Left renal pelvis (tissue), 4 donors: ENCODE measurements at regions not wholly inside any gene's neighbourhood (a gene's known extent, or its start where the extent isn't known, plus 50 kb on each side); places are given as distances from the start of the nearest gene placed in this dataset.

ENCODE experiments used
- DNase-seq, 4 donors: peaks; one replicate each; pipeline ENCODE4 v3.0.0-alpha.2; 2013; ENCODE audit warnings: low read depth in 4 of 4, low spot score in 3 of 4

GRCh38 chr14:31964490-31964889 is 112.6 kb upstream of the ARHGAP5 start:
- DNase-seq = no peak

DNA sequence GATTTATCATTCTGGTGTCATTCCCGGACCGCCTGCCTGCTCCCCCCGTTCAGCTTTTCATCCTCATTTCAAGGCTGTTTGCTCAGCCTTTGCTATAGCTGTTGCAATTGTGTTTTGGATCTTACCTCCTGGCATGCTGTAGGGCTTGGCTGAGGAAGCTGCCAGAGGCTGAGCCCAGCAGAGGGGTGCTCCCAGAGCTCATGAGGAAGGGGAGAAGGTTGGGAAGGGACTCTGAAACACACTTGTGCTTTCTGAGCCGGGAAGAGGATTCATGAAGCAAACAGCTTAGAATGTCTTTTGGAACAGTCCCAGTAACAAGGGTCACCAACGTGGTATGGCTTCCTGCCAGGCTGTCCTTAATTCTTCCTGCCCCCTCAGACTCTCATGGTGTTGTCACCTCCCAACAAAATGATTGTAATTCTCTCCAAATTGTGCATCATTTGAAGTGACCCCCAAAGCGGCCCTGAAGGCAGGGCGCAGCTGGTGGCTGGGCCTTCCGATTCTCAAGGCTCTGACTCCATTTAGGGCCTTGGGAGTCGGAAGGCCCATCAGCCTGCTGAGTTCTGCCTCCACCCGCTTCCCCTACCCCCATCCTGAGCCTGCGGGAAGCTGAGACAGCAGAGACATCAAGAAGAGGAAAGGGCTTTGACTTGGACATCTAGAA is 111.9 kb upstream of the ARHGAP5 start:
- no peak for DNase-seq

DNA sequence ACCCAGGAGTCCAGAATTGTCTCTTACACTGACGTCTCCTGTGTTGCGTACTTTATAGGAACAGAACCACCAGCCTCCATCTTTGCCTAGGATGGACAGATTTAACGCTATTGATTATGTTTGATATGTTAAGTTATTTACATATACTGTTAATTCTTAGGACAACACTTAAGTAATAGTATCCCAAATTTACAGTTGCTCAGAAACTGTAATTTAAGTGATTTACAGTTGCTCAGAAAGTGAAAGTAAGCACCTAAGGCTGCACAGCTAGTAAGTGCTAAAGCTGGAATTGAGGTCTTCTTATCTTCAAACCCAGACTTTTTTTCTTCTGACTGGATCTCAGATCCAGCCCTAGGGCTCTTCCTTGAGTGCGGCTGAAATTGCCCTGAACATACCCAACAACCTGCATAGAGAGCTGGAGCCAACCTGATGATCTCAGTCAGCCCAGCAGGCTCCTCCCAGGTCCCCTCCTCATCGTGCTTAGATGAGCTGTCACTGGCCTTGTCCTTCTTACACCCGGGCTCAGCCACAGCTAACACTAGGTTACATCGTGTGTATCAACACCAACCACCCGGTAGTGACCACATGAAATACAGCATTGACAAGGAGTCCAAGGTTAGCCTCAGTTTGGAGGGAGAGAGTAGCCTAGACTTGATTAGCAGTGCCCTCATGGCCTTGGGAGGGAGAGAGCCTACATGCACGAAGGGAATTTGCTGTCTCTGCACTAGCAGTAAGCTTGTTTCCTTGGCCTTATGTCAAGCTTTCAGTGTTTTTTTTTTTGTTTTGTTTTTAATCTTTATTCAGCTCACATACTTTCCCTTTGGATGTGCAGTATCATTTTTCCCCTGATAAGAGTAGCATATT is 111.1 kb upstream of the ARHGAP5 start:
- no peak for DNase-seq

DNA sequence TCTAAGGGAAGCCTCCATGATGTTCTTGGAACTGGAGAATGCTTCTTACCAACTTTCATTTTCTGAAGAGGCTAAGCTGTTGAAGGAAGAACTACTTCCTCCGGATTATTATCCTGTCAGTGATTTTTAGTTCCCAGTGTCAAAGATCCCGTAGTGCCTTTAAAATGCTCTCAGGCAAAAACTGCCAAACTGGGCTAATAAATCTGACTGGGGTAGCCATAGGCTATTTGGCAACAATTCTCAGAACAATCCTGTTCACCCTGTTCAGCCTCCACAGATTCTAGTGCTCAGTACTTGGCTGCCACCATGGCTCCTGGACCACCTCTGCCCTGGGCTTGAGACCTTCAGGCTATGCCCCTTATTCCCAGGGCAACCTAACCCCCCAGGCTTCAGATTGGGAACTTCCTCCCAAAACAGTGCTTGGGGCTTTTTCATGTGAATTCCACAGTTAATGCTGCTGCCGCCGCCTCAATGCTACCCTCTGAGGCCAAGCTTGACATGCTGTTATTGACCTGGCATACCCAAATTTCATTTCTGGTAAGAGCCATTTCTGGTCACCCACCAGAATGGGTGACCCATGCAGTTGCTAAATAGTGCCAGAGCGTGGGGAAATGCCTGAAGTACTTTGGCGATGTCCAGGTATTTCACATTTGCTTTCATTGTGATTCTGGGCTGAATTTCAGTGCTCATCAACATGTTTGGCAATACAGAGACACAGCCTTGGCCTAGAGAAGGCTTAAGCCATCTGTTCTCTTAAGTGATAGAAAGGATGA is 110.0 kb upstream of the ARHGAP5 start:
- DNase-seq = no peak

- DNase-seq = no peak
Observed at GRCh38 chr14:31967669-31967975, 109.5 kb upstream of the ARHGAP5 start.

DNA sequence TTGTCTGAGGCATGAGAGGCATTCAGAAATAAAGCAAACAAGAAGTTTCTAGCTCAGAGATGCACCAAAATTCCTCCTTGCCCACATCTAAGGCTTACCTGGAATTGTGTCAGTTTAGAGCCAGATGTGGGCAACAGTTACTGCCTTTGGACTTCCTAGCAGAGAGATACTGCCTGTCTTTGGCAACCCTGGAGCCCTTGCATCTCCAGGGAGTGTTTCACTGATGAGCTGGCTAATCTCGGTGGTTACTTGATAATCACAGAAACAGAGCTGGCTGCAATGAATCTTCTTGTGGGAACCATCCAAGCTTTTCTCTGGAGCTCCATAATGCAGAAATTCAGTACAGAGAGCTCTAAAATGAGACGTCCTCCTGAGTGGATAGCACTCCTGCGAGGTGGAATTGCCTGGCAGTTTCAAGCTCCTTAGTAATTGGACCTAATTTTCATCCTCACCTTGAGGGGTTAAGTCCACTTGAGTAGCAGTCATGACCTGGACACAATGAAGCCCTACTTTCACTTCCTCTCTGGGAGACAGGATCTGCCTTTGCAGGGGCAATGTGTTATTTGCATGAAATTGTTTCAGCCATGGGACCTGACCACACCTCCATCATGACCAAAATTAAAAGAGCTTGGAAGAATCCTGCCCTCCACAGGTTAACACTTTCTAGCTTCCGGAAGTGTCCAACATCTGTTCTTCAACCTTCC is 108.8 kb upstream of the ARHGAP5 start:
- DNase-seq = no peak

DNA sequence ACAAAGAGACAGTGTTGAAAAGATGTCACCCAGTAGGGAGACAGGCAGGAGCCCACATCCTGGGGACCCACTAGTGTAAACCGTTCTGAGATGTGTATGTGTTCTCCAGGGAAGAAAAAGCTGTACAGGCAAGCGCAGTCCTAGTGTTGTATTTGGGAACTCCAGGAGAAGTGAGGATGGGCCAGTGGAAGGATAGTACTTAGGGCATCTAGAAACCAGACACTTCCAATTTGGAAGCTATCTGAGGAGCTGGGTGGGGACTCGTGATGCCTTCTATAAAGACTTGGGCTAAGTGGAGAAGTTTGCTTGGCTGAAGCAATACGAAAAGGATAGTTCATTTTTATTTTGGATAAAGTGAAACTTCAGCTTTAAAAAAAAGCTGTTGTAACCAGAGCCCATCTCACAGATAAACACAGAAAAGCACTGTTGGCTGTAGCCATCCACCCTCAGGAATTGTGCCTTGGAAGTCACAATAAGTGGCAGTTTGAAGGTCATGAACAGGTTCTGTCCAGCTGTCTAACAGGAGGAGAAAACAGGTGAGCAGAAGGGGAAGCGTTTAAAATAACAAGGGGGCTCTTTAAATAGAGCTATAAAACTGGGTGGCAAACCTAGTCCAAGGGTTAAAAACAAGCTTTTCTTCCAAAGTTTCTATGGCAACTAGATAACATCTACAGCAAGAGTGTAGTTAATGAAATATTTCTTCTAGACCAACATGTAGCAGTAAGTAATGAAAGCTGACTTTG is 108.0 kb upstream of the ARHGAP5 start:
- DNase-seq = no peak

DNA sequence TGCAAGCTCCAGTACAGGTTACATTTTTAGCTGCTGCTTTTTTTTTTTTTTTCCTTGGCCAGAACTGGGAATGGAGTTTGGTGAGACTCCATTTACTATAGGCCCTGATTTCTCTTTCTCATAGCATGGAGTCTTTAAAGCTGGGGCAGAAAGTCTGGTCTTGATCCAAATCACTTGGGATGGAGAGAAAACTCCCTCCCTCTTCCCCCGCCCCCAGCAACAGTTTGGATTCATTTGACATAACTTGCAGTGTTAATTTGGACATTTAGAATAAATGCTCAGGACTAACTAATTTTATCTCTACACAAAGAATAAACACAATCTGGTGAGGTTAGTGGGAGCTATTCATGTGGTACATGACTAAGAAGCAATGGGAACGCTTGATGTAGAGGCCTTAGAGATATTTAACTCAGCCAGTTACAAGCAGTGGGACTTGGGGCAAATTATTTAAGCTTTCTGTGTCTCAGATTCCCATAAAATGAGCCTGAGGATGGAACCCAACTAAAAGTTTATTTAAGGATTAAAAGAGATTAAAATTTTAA is 107.3 kb upstream of the ARHGAP5 start:
- DNase-seq = no peak

DNA sequence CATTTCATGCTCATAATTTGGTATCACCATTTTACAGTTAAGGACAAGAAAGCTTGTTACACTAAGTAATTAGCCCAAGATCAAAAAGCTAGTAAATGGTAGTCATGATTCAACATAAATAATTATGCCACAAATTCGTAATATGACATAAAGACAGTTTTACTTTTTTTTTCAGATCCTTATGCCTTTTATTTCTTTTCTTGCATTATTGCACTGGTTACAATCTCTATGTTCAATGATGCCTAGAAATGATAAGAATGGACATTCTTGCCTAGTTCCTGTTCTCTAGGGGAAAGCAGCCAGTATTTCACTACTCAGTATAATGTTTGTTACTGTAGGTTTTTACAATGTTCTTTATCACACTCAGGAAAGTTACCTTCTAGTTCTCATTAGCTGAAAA is 106.4 kb upstream of the ARHGAP5 start:
- DNase-seq = no peak

DNA sequence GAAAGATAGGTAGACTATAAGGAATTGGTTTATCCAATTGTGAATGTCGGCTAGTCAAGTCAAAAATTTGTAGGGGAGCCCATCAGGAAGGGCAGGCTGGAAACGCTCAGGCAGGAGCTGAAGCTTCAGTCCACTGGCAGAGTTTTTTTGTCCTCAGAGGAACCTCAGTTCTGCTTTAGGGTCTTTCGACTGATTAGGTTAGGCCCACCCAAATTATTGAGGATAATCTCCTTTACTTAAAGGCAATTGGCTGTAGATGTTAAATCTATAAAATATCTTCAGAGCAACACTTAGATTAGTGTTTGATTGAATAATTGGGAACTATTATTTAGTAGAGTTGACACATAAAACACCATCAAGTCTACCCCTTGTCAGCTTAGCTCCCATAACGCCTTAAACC is 105.5 kb upstream of the ARHGAP5 start:
- DNase-seq = no peak

DNA sequence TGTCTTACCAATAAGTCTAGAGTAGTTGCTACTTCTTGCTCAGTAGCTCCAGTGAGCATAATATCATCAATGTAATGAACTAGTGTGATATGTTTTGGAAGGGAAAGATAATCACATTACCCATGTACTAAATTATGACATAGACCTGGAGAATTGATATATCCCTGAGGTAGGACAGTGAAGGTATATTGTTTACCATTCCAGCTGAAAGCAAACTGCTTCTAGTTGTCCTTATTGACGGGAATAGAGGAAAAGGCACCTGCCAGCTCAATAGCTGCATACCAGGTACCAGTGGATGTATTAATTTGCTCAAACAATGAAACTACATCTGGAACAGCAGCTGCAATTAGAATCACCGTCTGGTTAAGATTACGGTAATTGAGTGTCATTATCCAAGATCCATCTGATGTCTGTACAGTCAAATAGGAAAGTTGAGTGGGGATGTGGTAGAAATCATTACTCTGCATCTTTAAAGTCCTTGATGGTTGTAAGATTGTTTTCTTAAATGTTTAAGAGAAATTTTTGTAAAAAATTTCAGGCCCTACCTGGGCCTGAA is 100.0 kb upstream of the ARHGAP5 start:
- DNase-seq = no peak

GRCh38 chr14:31978423-31978822 is 98.7 kb upstream of the ARHGAP5 start:
- DNase-seq = no peak

- no peak for DNase-seq
Observed at GRCh38 chr14:31982642-31983041, 94.5 kb upstream of the ARHGAP5 start.

GRCh38 chr14:31986405-31986804 is 90.7 kb upstream of the ARHGAP5 start:
- DNase-seq = no peak

GRCh38 chr14:31987721-31988120 is 89.4 kb upstream of the ARHGAP5 start:
- DNase-seq = no peak

- no peak for DNase-seq
Observed at GRCh38 chr14:31988244-31988643, 88.9 kb upstream of the ARHGAP5 start.

GRCh38 chr14:31990183-31990857 is 86.8 kb upstream of the ARHGAP5 start:
- no peak for DNase-seq

GRCh38 chr14:31990926-31991572 is 86.1 kb upstream of the ARHGAP5 start:
- peak in 2 of 4 donors; percentile 33 to 53 for DNase-seq

DNA sequence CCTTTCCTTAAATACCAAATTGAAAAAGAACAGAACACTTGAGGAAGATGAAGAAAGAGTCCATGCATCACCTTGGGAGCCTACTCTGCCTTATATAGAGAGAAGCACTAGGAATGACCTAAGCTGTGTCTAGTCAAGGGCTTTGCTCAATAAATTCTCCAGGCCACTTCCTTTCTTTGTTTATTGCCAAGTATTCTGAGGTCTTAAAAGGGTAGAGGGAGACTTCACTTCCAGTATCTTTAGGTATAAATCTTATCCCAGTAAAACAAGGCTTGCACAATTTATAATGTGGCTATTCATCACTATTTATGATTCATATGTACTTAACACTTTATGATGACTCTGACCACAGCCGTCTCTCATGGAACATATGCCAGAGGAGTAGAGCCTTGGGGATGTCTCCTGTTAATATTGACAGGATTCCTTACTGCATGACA is 85.1 kb upstream of the ARHGAP5 start:
- DNase-seq = no peak
